Dedifferentiated amniotic fluid mesenchymal stem cell (primary cell): ENCODE measurements at regions not wholly inside any gene's neighbourhood (a gene's known extent, or its start where the extent isn't known, plus 50 kb on each side); places are given as distances from the start of the nearest gene placed in this dataset.

Experiments
- DNase-seq: peaks from one replicate; pipeline ENCODE4 v3.0.0-alpha.2; 2016; ENCODE audit errors: extremely low spot score

DNA sequence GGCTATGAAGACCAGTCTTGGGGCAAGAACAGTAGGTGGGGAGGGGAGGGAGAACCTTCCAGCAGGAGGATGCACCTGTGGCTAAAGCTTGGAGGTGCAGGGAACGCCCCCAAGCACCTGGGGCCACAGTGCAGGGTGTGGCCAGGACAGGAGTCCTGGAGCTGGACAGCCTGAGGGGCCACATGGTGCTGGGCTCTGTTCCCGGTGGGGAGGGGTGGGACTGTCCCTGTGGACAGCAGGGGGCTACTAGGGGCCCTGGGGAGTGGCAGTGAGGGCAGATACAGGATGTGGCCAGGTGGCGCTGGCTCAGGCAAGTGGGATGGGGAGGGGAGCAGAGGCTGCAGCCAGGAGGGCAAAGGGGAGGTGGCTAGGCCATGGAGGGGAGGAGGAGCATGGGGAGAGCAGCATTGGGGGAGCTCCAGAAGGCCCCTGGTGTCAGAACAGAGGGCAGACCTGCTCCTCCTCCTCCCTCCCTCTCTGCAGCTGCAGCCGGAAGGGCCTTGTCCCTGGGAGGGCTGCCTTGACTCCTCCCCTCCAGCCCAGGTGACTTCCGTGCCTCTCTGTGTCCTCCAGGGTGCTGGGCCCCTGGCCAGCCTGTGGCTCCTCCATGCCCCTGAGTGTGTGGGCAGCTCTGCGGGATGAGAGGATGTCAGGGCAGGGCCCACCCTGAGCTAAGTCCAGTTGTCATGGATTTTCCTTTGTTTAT lies 68.4 kb upstream of the DLK1 start:
- DNase-seq, result no peak

DNA sequence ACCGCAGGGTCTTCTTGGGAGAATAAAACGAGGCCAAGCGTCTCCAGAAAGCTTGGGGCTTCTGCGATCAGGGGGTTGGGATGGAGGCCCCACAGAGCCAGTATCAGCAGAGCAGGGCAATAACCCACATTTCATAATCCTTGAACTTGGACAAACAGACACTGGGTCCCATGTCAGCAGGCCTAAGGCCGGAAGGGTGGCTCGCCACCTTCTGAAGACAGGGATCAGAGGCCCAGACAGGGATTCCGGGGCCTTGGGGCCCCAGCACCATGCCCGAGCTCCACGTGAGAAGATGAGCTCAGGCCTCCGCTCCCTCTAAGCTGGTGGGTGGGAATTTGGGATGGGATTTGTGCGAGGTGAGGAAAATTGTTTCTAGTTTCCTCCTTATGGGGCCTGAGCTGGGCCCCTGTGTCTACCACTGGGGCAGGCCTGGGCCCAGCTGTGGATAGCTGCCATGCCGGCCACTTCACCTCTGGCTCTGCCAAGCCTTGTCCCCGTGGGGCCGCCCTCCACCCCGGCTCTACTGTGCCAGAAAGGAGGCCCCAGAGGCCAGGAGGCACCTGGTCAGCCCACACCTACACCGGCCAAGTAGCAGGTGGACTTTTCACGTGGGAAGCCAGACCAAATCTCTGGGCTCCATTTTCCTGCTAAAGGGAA lies 67.2 kb upstream of the DLK1 start:
- DNase-seq, result no peak

- no peak for DNase-seq
Observed at GRCh38 chr14:100660498-100660881, 66.2 kb upstream of the DLK1 start.

DNA sequence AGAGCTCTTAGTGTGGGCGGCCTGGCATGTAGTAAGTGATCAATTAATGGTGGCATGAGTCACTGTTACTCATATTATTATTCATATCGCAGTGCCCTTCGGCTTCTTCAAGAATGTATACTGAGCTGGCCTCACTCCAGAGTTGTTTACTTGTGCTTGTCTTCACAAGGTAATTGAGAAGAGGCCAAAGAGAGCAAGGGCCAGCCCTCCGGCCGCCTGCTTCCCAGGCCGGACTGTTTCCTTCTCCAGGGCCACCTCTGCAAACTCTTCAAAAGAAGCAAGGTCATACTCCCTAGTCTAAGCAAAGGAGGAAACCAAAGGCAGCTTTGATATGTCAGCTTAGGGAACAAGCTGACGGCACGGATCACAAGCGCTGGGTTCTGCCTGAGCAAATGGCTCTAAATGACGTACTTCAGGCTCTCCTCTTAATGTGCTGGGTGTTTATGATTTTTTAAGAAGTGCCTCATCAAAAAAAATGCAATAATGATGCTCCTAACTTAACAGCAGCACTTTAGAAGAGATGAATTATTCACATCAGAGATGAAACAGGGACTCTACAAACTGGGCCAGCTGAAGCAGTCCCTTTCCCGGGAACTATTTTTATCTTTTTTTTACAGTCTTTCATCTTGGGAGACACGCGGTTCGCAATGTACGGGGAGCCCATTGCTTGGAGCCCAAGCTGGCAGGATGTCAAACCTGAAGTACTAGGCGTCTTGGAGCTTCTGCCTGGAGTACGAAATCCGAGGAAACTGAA lies 65.6 kb upstream of the DLK1 start:
- DNase-seq, result no peak

GRCh38 chr14:100662879-100663760 lies 63.6 kb upstream of the DLK1 start:
- peak; percentile 62 for DNase-seq

DNA sequence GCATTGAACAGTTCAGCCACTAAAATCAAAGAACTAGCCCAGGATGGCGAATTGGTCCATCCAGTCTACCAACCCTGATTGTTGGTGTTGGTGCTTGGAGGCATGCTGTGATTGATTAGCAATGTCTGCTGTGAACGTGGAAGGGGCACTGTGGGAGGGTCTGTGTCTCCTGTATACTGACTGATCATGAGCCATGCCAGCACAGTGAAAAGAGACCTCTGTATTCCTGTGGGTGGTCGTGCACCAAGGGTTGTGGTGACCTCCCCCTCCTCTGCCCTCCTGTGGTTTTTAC lies 63.0 kb upstream of the DLK1 start:
- DNase-seq, result no peak

GRCh38 chr14:100664231-100664630 lies 62.5 kb upstream of the DLK1 start:
- DNase-seq, result no peak

GRCh38 chr14:100664841-100665510 lies 61.7 kb upstream of the DLK1 start:
- no peak for DNase-seq

DNA sequence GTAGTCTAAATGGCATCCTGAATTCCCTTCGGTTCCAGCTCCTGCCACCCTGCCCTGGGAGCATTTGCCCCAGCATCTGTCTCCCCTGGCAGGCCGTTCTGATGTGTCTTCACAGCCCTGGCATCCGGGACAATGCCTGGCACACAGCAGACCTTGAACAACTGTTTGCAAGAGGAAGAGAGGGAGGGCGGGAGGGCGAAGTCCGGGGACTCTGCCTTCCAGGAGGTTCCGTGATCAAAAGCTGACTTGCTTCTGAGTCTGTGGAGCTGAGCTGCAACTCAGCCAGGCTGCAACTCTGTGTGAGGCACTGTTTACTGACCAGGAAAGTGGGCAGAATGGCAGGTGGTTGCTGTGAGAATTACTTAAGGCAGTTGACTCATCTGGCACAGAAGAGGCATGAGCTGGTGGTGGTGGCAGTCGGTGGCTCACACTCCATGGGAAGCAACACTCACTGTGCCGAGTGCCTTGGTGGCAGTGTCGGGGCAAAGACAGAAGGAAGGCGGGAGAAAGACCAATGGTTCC lies 61.1 kb upstream of the DLK1 start:
- DNase-seq, result no peak

DNA sequence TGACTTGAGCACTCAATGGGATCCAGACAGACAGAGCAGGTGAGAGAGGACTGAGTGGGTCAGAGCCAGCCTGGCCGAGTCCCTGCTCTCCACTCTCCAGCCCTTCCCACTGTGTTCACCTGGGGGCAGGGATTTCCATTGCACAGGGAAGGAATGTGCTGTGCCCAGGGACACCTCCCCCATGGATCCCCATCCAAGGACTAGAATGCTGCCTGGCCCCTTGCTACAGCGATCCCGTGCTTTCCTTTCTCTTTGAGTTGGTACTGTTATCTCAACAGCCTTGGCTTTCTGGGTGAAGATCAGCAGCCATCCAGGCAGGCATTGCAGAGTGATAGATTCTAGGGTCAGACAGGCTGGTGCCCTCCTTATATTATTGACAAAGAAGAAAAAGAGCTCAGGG lies 60.3 kb upstream of the DLK1 start:
- DNase-seq, result no peak

DNA sequence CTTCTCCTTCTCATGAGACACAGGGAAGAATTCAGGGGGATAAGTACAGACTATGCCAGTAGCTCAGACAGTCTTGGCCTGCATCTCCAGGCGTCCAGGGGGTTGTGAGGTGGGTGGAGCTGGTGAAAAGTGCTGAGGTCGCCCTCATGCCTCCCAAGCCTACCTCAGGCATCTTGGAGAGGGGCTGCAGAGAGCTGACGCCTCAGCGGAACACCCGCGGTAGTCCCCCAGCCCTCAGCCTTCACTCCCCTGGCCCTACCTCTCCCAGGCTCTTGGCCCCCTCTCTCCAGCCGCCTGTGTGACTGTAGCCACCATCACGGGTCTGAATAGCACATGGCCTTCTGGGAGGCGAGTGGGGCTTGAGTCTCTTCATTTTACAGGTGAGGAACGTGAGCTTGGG lies 59.8 kb upstream of the DLK1 start:
- DNase-seq, result no peak

DNA sequence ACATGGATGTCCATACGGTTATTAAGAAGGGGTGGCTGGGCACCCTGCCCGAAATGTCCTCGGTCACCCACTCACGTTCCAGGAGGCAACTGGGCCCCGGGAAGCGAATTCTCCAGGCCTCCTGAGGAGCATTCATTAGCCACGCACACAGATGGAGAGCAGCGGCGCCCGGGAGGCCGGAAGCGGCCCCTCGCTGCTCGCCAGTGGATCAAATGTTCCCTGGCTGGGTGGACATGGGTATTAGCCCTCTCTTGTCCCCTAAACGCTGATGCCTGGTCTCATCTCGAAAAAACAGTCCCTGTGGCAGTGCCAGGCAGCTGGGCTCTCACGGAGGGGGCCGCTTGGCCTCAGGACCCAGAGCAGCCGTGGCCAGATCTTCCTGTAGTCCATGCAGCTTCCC lies 59.0 kb upstream of the DLK1 start:
- DNase-seq, result no peak

DNA sequence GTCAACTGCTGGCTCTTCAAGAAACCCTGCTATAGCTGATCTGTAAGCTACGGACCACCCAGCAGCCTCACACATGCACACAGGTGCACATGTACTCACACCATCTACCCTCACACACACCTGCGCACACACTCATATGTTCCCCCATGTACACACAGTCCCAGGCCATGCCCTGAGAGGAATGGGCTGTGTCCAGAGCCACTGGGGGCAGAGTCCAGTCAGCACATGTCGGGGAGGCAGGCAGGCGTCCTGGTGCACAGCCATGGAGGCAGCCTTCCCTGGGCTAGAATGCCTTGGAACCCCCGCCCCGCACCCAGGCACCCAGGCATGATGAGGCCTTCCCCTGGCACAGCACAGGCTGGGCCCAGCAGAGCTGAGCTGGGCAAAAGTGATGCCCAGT lies 58.3 kb upstream of the DLK1 start:
- DNase-seq, result no peak

DNA sequence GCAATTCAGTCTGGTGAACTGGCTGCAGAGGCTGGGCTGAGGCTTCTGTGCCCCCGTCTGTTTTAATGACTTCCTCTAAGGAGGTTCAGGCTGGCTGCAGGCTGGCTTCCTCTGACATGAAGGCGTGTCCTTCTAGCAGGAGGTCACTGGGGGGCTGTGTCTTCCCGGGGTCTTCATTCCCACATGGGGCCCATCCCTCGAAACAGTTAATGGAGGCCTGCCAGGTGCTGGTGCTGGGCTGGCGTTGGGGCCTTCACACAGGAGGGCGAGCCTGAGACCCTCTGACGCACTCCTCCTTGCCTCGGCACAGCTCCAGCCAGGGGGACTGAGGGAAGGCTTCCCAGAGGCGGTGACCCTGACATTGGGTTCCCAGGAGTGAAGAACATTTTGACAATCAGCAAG lies 57.7 kb upstream of the DLK1 start:
- no peak for DNase-seq

- DNase-seq, result no peak
Observed at GRCh38 chr14:100669468-100669867, 57.2 kb upstream of the DLK1 start.

DNA sequence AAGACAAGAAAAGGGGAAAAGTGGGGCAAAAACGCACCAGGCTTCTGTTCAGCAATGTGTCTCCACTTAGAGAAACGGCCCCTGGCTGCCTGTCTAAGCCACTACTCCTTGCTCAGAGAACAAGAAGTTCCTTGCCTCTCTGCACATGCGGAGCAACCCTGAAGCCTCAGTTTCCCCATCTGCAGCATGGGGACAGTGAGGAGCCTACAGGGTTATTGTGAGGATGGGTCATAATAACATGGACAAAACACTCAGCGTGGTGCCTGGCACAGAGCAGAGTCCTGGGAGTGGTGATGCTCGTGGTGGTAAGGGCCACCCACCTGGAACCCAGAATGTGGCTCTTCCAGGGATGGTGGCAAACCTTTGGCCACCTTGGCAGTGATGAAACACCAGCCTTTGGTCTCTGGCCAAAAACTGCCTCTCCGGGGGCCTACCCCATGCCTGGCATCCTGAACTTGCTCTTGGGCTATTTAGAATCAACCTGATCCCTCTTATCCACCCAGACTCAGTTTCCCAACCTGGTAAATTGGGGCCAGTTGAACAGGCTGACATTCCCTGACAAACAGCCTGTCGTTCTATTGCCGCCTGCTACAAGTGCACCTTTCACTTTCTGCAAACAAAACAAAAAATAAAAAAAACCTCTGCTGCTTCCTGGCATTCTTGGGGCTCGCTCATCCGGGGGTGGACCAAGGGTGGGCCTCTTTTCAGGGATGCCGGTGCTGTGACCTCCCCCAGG lies 56.5 kb upstream of the DLK1 start:
- DNase-seq, result no peak

DNA sequence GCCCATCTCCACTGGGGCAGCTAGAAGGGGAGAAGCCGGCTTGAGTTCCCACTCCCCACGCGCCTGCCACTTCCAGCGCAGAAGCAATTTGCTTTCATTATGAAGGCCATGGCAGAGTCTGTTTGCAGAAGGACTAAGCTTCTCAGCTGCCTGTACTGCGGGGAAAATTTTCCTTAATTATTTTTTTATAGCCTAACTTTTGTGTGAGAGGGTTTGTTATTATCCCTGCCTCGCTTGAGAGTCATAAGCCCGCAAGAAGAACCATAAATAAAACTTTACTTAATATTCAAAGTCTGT lies 56.0 kb upstream of the DLK1 start:
- no peak for DNase-seq

GRCh38 chr14:100671386-100671901 lies 55.2 kb upstream of the DLK1 start:
- DNase-seq, result no peak

DNA sequence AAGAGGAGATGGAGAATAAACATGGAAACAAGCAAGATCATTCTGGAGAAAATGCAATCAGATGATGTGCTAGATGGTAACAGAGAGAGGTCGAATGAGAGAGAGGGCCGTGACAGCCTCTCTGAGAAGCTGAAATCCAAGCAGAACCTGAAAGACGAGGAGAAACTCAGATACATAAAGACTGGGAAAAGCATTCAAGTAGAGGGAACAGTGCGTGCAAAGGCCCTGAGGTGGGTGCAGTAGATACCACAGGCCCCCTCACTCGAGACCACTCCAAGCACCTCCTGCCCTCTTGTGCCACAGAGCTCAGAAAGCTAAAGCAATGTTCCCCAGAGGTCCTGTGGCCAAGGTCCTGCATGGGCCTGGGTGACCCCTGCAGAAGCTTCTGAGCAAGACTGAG lies 54.8 kb upstream of the DLK1 start:
- no peak for DNase-seq

- DNase-seq, result no peak
Observed at GRCh38 chr14:100673085-100673806, 53.4 kb upstream of the DLK1 start.
